GM12878 (cell line): ENCODE measurements at regions not wholly inside any gene's neighbourhood (a gene's known extent, or its start where the extent isn't known, plus 50 kb on each side); places are given as distances from the start of the nearest gene placed in this dataset.

Experiments used
- ATAC-seq: fragments of 200-7000 bp; cut with Tn5 transposase; 3 replicates; pipeline ENCODE4 v1.9.1; 2020; ENCODE audit warnings: mild to moderate bottlenecking, moderate library complexity
- BruUV-seq: library from RNA; stranded (reverse); fragments of 400-500 nt; replicated peaks from 2 replicates; lab custom pipeline; 2021; lab: Mats Ljungman, UMichigan
- CTCF ChIA-PET: fragments of 300-600 bp; sonication (Branson Sonifier 250); formaldehyde crosslinking; extraction: SDS; loops from one replicate; lab custom pipeline; 2021; ENCODE audit warnings: inconsistent platforms; lab: Yijun Ruan, JAX
- POLR2A ChIA-PET: fragments of 350-600 bp; formaldehyde crosslinking; extraction: SDS; loops from one replicate; lab custom pipeline; 2021; ENCODE audit warnings: inconsistent platforms; lab: Charles Lee
- RAD21 ChIA-PET: fragments of 300-600 bp; sonication (Branson Sonifier 250); formaldehyde crosslinking; loops from one replicate; lab custom pipeline; 2023; ENCODE audit warnings: antibody characterized with exemption; ENCODE audit not compliant: unreplicated experiment; lab: Charles Lee
- SMC1A ChIA-PET: fragments of 300-600 bp; sonication (Branson Sonifier 250); formaldehyde crosslinking; loops from one replicate; lab custom pipeline; 2023; ENCODE audit not compliant: unreplicated experiment, uncharacterized antibody; lab: Charles Lee
- DNase-seq: peaks from one replicate; pipeline ENCODE4 v3.0.0-alpha.2; 2011; ENCODE audit warnings: low read depth, low spot score
- FAIRE-seq: peaks from 3 replicates; lab custom pipeline; 2011; peaks lifted over from hg19 to GRCh38; lab: Jason Lieb, UNC
- H2AFZ ChIP-seq: 2 replicates; pipeline ENCODE4 v1.6.0; 2011; ENCODE audit warnings: low read depth, low read length, control low read depth; ENCODE audit not compliant: control insufficient read depth
- H3K27ac ChIP-seq: 2 replicates; pipeline ENCODE4 v1.5.1; 2011; ENCODE audit warnings: control low read depth; ENCODE audit not compliant: control insufficient read depth, insufficient read depth
- H3K27me3 ChIP-seq, 2 experiments: replicated peaks in 1 of 2; 2 replicates each; pipeline versions ENCODE4 v1.6.0 to v1.6.1; 2011; ENCODE audit warnings: low read length in 1 of 2; ENCODE audit not compliant: control insufficient read depth in 2 of 2, insufficient read depth in 2 of 2
- H3K36me3 ChIP-seq, 2 experiments: 2 replicates each; pipeline ENCODE4 v1.5.1; 2011; ENCODE audit warnings: low read length in 1 of 2; ENCODE audit not compliant: control insufficient read depth in 2 of 2, insufficient read depth in 2 of 2
- H3K4me1 ChIP-seq: 2 replicates; pipeline ENCODE4 v1.6.1; 2011; ENCODE audit warnings: mild to moderate bottlenecking, low read length, moderate library complexity, mixed read lengths; ENCODE audit not compliant: control insufficient read depth, insufficient read depth
- H3K4me2 ChIP-seq: 2 replicates; pipeline ENCODE4 v1.6.0; 2011; ENCODE audit warnings: control low read depth; ENCODE audit not compliant: control insufficient read depth, insufficient read depth
- H3K4me3 ChIP-seq: fragments of 200-600 bp; sonication (generic); 2 replicates; pipeline ENCODE4 v1.5.1; 2016
- H3K79me2 ChIP-seq: 2 replicates; pipeline ENCODE4 v1.6.0; 2011; ENCODE audit warnings: low read length; ENCODE audit not compliant: control insufficient read depth, insufficient read depth
- H3K9ac ChIP-seq: 2 replicates; pipeline ENCODE4 v1.8.0; 2011; ENCODE audit warnings: low read length, control low read depth, mixed read lengths; ENCODE audit not compliant: control insufficient read depth, insufficient read depth
- H3K9me3 ChIP-seq: replicated peaks from 3 replicates; pipeline ENCODE4 v1.5.1; 2011; ENCODE audit warnings: mild to moderate bottlenecking, low read length; ENCODE audit not compliant: control insufficient read depth, insufficient read depth
- H4K20me1 ChIP-seq: 2 replicates; pipeline ENCODE4 v1.6.0; 2011; ENCODE audit not compliant: control insufficient read depth, insufficient read depth
- CBFB ChIP-seq: IDR thresholded peaks from 2 replicates; pipeline ENCODE4 v1.6.1; 2016; ENCODE audit warnings: antibody characterized with exemption, low read depth
- CREM ChIP-seq: IDR thresholded peaks from 2 replicates; pipeline ENCODE4 v1.6.1; 2014; ENCODE audit warnings: antibody characterized with exemption, low read depth
- E2F8 ChIP-seq: fragments of 450-650 bp; IDR thresholded peaks from 2 replicates; pipeline ENCODE4 v1.6.1; 2018; ENCODE audit warnings: mild to moderate bottlenecking, low read depth, moderate library complexity; ENCODE audit not compliant: partially characterized antibody
- JUNB ChIP-seq: IDR thresholded peaks from 2 replicates; pipeline ENCODE4 v1.6.1; 2016; ENCODE audit warnings: antibody characterized with exemption, mild to moderate bottlenecking
- MTA3 ChIP-seq: IDR thresholded peaks from 2 replicates; pipeline ENCODE4 v1.6.1; 2012; ENCODE audit warnings: low read length, inconsistent platforms, borderline replicate concordance
- MYB ChIP-seq: fragments of 150-350 bp; IDR thresholded peaks from 2 replicates; pipeline ENCODE4 v1.6.1; 2014; ENCODE audit warnings: mild to moderate bottlenecking, low read depth, low read length, borderline replicate concordance
- NBN ChIP-seq: fragments of 450-650 bp; IDR thresholded peaks from 2 replicates; pipeline ENCODE4 v1.6.1; 2016
- SMAD1 ChIP-seq: fragments of 450-650 bp; IDR thresholded peaks from 2 replicates; pipeline ENCODE4 v1.6.1; 2018; ENCODE audit warnings: mild to moderate bottlenecking, low read depth; ENCODE audit not compliant: partially characterized antibody
- TCF12 ChIP-seq: IDR thresholded peaks from 2 replicates; pipeline ENCODE4 v1.6.1; 2011; ENCODE audit warnings: low read depth, mild to moderate bottlenecking, low read length
- WGBS: methylation state at CpG from one replicate; pipeline ENCODE4 v1.1.6; 2016; ENCODE audit warnings: low lambda C conversion rate; ENCODE audit not compliant: insufficient replicate concordance, insufficient coverage; ENCODE audit errors: missing lambda C conversion rate; 5-methylcytosine and 5-hydroxymethylcytosine counted together
- in situ Hi-C: fragments of 300-500 bp; cut with MboI; formaldehyde crosslinking; loops from 9 replicates; pipeline ENCODE4 v1.14.3; 2018; ENCODE audit warnings: mixed read lengths
- intact Hi-C: fragments of 100-400 bp; cut with micrococcal nuclease; formaldehyde crosslinking; loops from one replicate; pipeline ENCODE4 v1.14.2; 2022; ENCODE audit not compliant: unreplicated experiment

GRCh38 chr6:8858854-8859331 is 423.5 kb upstream of the SLC35B3 start:
- no peak overlapping the region for H3K4me2 ChIP-seq
- SMC1A ChIA-PET = interaction anchor here (0.5 to 1.4 kb wide), 5 partner anchors 10 to 311 kb away, joined by 3 to 4 read pairs (median 3); no protein-coding TSS in a partner anchor
- no TSS peak for BruUV-seq
- in situ Hi-C loops = no loop called here
- no peak for TF ChIP-seq TCF12
- TF ChIP-seq MYB = no peak
- no peak for TF ChIP-seq JUNB
- TF ChIP-seq SMAD1 = no peak
- no peak for TF ChIP-seq CREM
- TF ChIP-seq MTA3 = no peak
- TF ChIP-seq E2F8 = no peak
- no peak for TF ChIP-seq NBN
- TF ChIP-seq CBFB = no peak
- H3K27ac ChIP-seq = no peak overlapping the region
- DNase-seq (no peak), FAIRE-seq (no peak), ATAC-seq (no peak)
- RAD21 ChIA-PET = no interaction called here
- intact Hi-C loops = no loop called here
- no peaks in the 10 kb centered on the region for H3K4me1 ChIP-seq
- H3K4me3 ChIP-seq = no peak overlapping the region
- no peak overlapping the region for H2AFZ ChIP-seq
- CTCF ChIA-PET = no interaction called here
- no peaks in the 10 kb centered on the region for H3K9me3 ChIP-seq
- POLR2A ChIA-PET = no interaction called here
- H4K20me1 ChIP-seq = no peaks in the 10 kb centered on the region
- WGBS = 21% methylated on average over 4 of the region's 4 CpGs
- no peaks in the 10 kb centered on the region for H3K79me2 ChIP-seq
- no peaks in the 10 kb centered on the region for H3K27me3 ChIP-seq
- no peaks in the 10 kb centered on the region for H3K36me3 ChIP-seq
- H3K9ac ChIP-seq = no peak overlapping the region
